Cardiac fibroblast (primary cell): ENCODE measurements at regions not wholly inside any gene's neighbourhood (a gene's known extent, or its start where the extent isn't known, plus 50 kb on each side); places are given as distances from the start of the nearest gene placed in this dataset.

ENCODE experiments used
- DNase-seq, 2 donors: peaks; one replicate each; pipeline versions ENCODE4 v3.0.0 to v3.0.0-alpha.2; 2010; ENCODE audit warnings: low read depth in 2 of 2
- H3K4me3 ChIP-seq, 2 donors: replicated peaks in 1 of 2; 1 replicate in 1 of 2; 2 replicates in 1 of 2; pipeline ENCODE4 v1.5.1; 2011; ENCODE audit warnings: low read depth in 2 of 2, low read length in 2 of 2, mild to moderate bottlenecking in 2 of 2, moderate library complexity in 1 of 2
- CTCF ChIP-seq: IDR thresholded peaks from one replicate; pipeline ENCODE4 v1.5.1; 2011; ENCODE audit warnings: low read depth, mild to moderate bottlenecking, low read length, inconsistent platforms

- no peak overlapping the region for H3K4me3 ChIP-seq
- no peak for TF ChIP-seq CTCF
- DNase-seq, result no peak
These were observed 1469.8 kb downstream of the BRINP3 start for GRCh38 chr1:189007824-189008223.

GRCh38 chr1:189021577-189021976 lies 1456.1 kb downstream of the BRINP3 start:
- no peak overlapping the region for H3K4me3 ChIP-seq
- DNase-seq, result no peak
- TF ChIP-seq CTCF, result no peak

GRCh38 chr1:189022015-189022414 lies 1455.6 kb downstream of the BRINP3 start:
- TF ChIP-seq CTCF, result no peak
- no peak overlapping the region for H3K4me3 ChIP-seq
- no peak for DNase-seq

- H3K4me3 ChIP-seq, result no peak overlapping the region
- TF ChIP-seq CTCF, result no peak
- no peak for DNase-seq
These were observed 1450.2 kb downstream of the BRINP3 start for GRCh38 chr1:189027512-189027911.

GRCh38 chr1:189033169-189033568 lies 1444.5 kb downstream of the BRINP3 start:
- TF ChIP-seq CTCF, result no peak
- no peak for DNase-seq
- no peak overlapping the region for H3K4me3 ChIP-seq

GRCh38 chr1:189036628-189037027 lies 1441.0 kb downstream of the BRINP3 start:
- no peak for DNase-seq
- no peak for TF ChIP-seq CTCF

GRCh38 chr1:189046127-189046526 lies 1431.5 kb downstream of the BRINP3 start:
- no peak for DNase-seq
- H3K4me3 ChIP-seq, result no peak overlapping the region
- TF ChIP-seq CTCF, result no peak

More at GRCh38 chr1:189036628-189037027, 1441.0 kb downstream of the BRINP3 start:
- no peak overlapping the region for H3K4me3 ChIP-seq
